Central memory CD8-positive, alpha-beta T cell (primary cell): ENCODE measurements at regions not wholly inside any gene's neighbourhood (a gene's known extent, or its start where the extent isn't known, plus 50 kb on each side); places are given as distances from the start of the nearest gene placed in this dataset.
"Not testable (repeated sequence)": the region's sequence is repeated elsewhere in the genome, so short reads cannot be mapped to it uniquely, and the experiment has no call there.

Source experiments
- ATAC-seq: fragments of 150-1000 bp; cut with Tn5 transposase; replicated peaks from 2 replicates; pipeline ENCODE4 v1.10.0; 2022; ENCODE audit warnings: mild to moderate bottlenecking, moderate FRiP score, moderate number of reproducible peaks; ENCODE audit not compliant: poor library complexity, severe bottlenecking; ENCODE audit errors: extremely low read depth
- DNase-seq, 2 donors: peaks; one replicate each; pipeline ENCODE4 v3.0.0; 2021; ENCODE audit warnings: low spot score in 2 of 2
- H3K27ac Mint-ChIP-seq: one replicate; pipeline ENCODE4 v1.8.0; 2022; ENCODE audit warnings: low read depth, mild to moderate bottlenecking, moderate library complexity, mixed read lengths
- H3K27me3 Mint-ChIP-seq: one replicate; pipeline ENCODE4 v1.8.0; 2022; ENCODE audit warnings: mixed read lengths
- H3K36me3 Mint-ChIP-seq: one replicate; pipeline ENCODE4 v1.8.0; 2022; ENCODE audit warnings: mild to moderate bottlenecking, moderate library complexity, mixed read lengths; ENCODE audit not compliant: insufficient read depth
- H3K4me1 Mint-ChIP-seq: one replicate; pipeline ENCODE4 v1.8.0; 2022; ENCODE audit warnings: mixed read lengths
- H3K4me3 Mint-ChIP-seq: one replicate; pipeline ENCODE4 v1.8.0; 2022; ENCODE audit warnings: mild to moderate bottlenecking, moderate library complexity, mixed read lengths
- H3K9me3 Mint-ChIP-seq: one replicate; pipeline ENCODE4 v1.8.0; 2022; ENCODE audit warnings: mixed read lengths

GRCh38 chr10:114708084-114708483 lies 50.0 kb upstream of the ABLIM1 start:
- Mint-ChIP-seq H3K4me3 (no peak overlapping the region), H3K36me3 (peaks cover 2% of the 10 kb centered on the region), H3K27me3 (no peaks in the 10 kb centered on the region), H3K9me3 (no peaks in the 10 kb centered on the region), H3K27ac (no peak overlapping the region), H3K4me1 (no peaks in the 10 kb centered on the region)
- ATAC-seq (no peak), DNase-seq (no peak)

GRCh38 chr10:114708717-114709335 lies 50.8 kb upstream of the ABLIM1 start:
- Mint-ChIP-seq H3K4me3 (no peak overlapping the region), H3K36me3 (peaks cover 2% of the 10 kb centered on the region), H3K27me3 (no peaks in the 10 kb centered on the region), H3K4me1 (no peaks in the 10 kb centered on the region), H3K9me3 (no peaks in the 10 kb centered on the region), H3K27ac (no peak overlapping the region)
- ATAC-seq (no peak), DNase-seq (no peak)

GRCh38 chr10:114709984-114710383 lies 51.9 kb upstream of the ABLIM1 start:
- no peak for DNase-seq
- ATAC-seq: no peak
- no peaks in the 10 kb centered on the region for H3K4me1 Mint-ChIP-seq

GRCh38 chr10:114711176-114711868 lies 53.2 kb upstream of the ABLIM1 start:
- H3K9me3 Mint-ChIP-seq: no peaks in the 10 kb centered on the region
- H3K4me1 Mint-ChIP-seq: no peaks in the 10 kb centered on the region
- peaks cover 2% of the 10 kb centered on the region for H3K36me3 Mint-ChIP-seq
- no peak overlapping the region for H3K27ac Mint-ChIP-seq
- no peaks in the 10 kb centered on the region for H3K27me3 Mint-ChIP-seq
- H3K4me3 Mint-ChIP-seq: no peak overlapping the region
- DNase-seq (no peak), ATAC-seq (no peak)

More at GRCh38 chr10:114709984-114710383, 51.9 kb upstream of the ABLIM1 start:
- H3K27me3 Mint-ChIP-seq: no peaks in the 10 kb centered on the region
- no peak overlapping the region for H3K27ac Mint-ChIP-seq
- peaks cover 2% of the 10 kb centered on the region for H3K36me3 Mint-ChIP-seq
- no peak overlapping the region for H3K4me3 Mint-ChIP-seq
- H3K9me3 Mint-ChIP-seq: no peaks in the 10 kb centered on the region

GRCh38 chr10:114711869-114712250 lies 53.8 kb upstream of the ABLIM1 start:
- H3K4me1 Mint-ChIP-seq: no peaks in the 10 kb centered on the region
- no peaks in the 10 kb centered on the region for H3K27me3 Mint-ChIP-seq
- H3K36me3 Mint-ChIP-seq: peaks cover 2% of the 10 kb centered on the region
- no peak for ATAC-seq
- H3K27ac Mint-ChIP-seq: no peak overlapping the region
- no peaks in the 10 kb centered on the region for H3K9me3 Mint-ChIP-seq
- DNase-seq: no peak
- no peak overlapping the region for H3K4me3 Mint-ChIP-seq

- Mint-ChIP-seq H3K9me3 (no peaks in the 10 kb centered on the region), H3K4me1 (no peaks in the 10 kb centered on the region), H3K27me3 (no peaks in the 10 kb centered on the region), H3K27ac (no peak overlapping the region), H3K4me3 (no peak overlapping the region), H3K36me3 (peaks cover 2% of the 10 kb centered on the region)
- ATAC-seq (no peak), DNase-seq (no peak)
Measured at GRCh38 chr10:114713525-114714090, 55.5 kb upstream of the ABLIM1 start.

- Mint-ChIP-seq H3K27me3 (no peaks in the 10 kb centered on the region), H3K9me3 (no peaks in the 10 kb centered on the region), H3K4me1 (no peaks in the 10 kb centered on the region), H3K4me3 (no peak overlapping the region), H3K27ac (no peak overlapping the region), H3K36me3 (peaks cover 2% of the 10 kb centered on the region)
- no peak for ATAC-seq
- no peak for DNase-seq
Measured at GRCh38 chr10:114714281-114714741, 56.2 kb upstream of the ABLIM1 start.

GRCh38 chr10:114715171-114715670 lies 57.1 kb upstream of the ABLIM1 start:
- no peaks in the 10 kb centered on the region for H3K27me3 Mint-ChIP-seq
- no peaks in the 10 kb centered on the region for H3K4me1 Mint-ChIP-seq
- no peak overlapping the region for H3K27ac Mint-ChIP-seq
- H3K4me3 Mint-ChIP-seq: no peak overlapping the region
- no peaks in the 10 kb centered on the region for H3K9me3 Mint-ChIP-seq
- no peak for ATAC-seq
- DNase-seq: no peak
- peaks cover 2% of the 10 kb centered on the region for H3K36me3 Mint-ChIP-seq

GRCh38 chr10:114716811-114717404 lies 58.8 kb upstream of the ABLIM1 start:
- H3K4me1 Mint-ChIP-seq: no peaks in the 10 kb centered on the region
- no peak overlapping the region for H3K27ac Mint-ChIP-seq
- H3K9me3 Mint-ChIP-seq: no peaks in the 10 kb centered on the region
- DNase-seq (no peak), ATAC-seq (no peak)
- H3K4me3 Mint-ChIP-seq: no peak overlapping the region
- H3K36me3 Mint-ChIP-seq: no peaks in the 10 kb centered on the region
- H3K27me3 Mint-ChIP-seq: no peaks in the 10 kb centered on the region

GRCh38 chr10:114717881-114718280 lies 59.8 kb upstream of the ABLIM1 start:
- not testable (repeated sequence) for H3K4me3 Mint-ChIP-seq, H3K9me3 Mint-ChIP-seq, ATAC-seq, H3K36me3 Mint-ChIP-seq, DNase-seq, H3K27me3 Mint-ChIP-seq, H3K4me1 Mint-ChIP-seq, H3K27ac Mint-ChIP-seq

- DNase-seq (no peak), ATAC-seq (no peak)
- Mint-ChIP-seq H3K27me3 (no peaks in the 10 kb centered on the region), H3K4me1 (no peaks in the 10 kb centered on the region), H3K36me3 (no peaks in the 10 kb centered on the region), H3K4me3 (no peak overlapping the region), H3K27ac (no peak overlapping the region), H3K9me3 (no peaks in the 10 kb centered on the region)
Measured at GRCh38 chr10:114718374-114718773, 60.3 kb upstream of the ABLIM1 start.

- no peaks in the 10 kb centered on the region for H3K36me3 Mint-ChIP-seq
- no peak for DNase-seq
- no peaks in the 10 kb centered on the region for H3K9me3 Mint-ChIP-seq
- H3K27ac Mint-ChIP-seq: no peak overlapping the region
- no peak overlapping the region for H3K4me3 Mint-ChIP-seq
- ATAC-seq: no peak
- H3K27me3 Mint-ChIP-seq: no peaks in the 10 kb centered on the region
- H3K4me1 Mint-ChIP-seq: no peaks in the 10 kb centered on the region
Measured at GRCh38 chr10:114719311-114719710, 61.2 kb upstream of the ABLIM1 start.

GRCh38 chr10:114720023-114720422 lies 61.9 kb upstream of the ABLIM1 start:
- not testable (repeated sequence) for H3K36me3 Mint-ChIP-seq, ATAC-seq, H3K4me1 Mint-ChIP-seq, H3K9me3 Mint-ChIP-seq, H3K27ac Mint-ChIP-seq, H3K4me3 Mint-ChIP-seq, DNase-seq, H3K27me3 Mint-ChIP-seq
